DND-41 (cell line): ENCODE measurements at regions not wholly inside any gene's neighbourhood (a gene's known extent, or its start where the extent isn't known, plus 50 kb on each side); places are given as distances from the start of the nearest gene placed in this dataset.
"Not testable (repeated sequence)": the region's sequence is repeated elsewhere in the genome, so short reads cannot be mapped to it uniquely, and the experiment has no call there.

Experiments used
- ATAC-seq: fragments of 200-7000 bp; cut with Tn5 transposase; 3 replicates; pipeline ENCODE4 v1.9.1; 2021; ENCODE audit warnings: low read depth; ENCODE audit not compliant: insufficient read depth
- DNase-seq: peaks from one replicate; pipeline ENCODE4 v3.0.0-alpha.2; 2020
- H2AFZ ChIP-seq: 2 replicates; pipeline ENCODE4 v1.6.0; 2012; ENCODE audit warnings: low read depth, low read length
- H3K27ac ChIP-seq: 2 replicates; pipeline ENCODE4 v1.5.1; 2012; ENCODE audit warnings: low read length, inconsistent platforms
- H3K27me3 ChIP-seq: fragments of 200-600 bp; sonication (generic); 2 replicates; pipeline ENCODE4 v1.6.0; 2012; ENCODE audit warnings: low read length, mild to moderate bottlenecking, inconsistent platforms; ENCODE audit not compliant: insufficient read depth, poor library complexity
- H3K36me3 ChIP-seq: 2 replicates; pipeline ENCODE4 v1.5.1; 2012; ENCODE audit warnings: low read length, inconsistent platforms; ENCODE audit not compliant: insufficient read depth
- H3K4me1 ChIP-seq: 2 replicates; pipeline ENCODE4 v1.5.1; 2012; ENCODE audit warnings: mild to moderate bottlenecking, low read length; ENCODE audit not compliant: insufficient read depth
- H3K4me2 ChIP-seq: 2 replicates; pipeline ENCODE4 v1.6.0; 2012; ENCODE audit warnings: mild to moderate bottlenecking, moderate library complexity, low read length, inconsistent platforms; ENCODE audit not compliant: insufficient read depth
- H3K4me3 ChIP-seq, 2 experiments: fragments of 200-600 bp in 1 of 2; shearing (Covaris generic) in 1 of 2; 2 replicates each; pipeline ENCODE4 v1.5.1; 2012 to 2016; ENCODE audit warnings: inconsistent platforms in 2 of 2, low read length in 2 of 2, mild to moderate bottlenecking in 2 of 2, low read depth in 1 of 2, moderate library complexity in 1 of 2
- H3K79me2 ChIP-seq: 2 replicates; pipeline ENCODE4 v1.6.0; 2012; ENCODE audit warnings: low read length, inconsistent platforms; ENCODE audit not compliant: insufficient read depth
- H3K9ac ChIP-seq: 2 replicates; pipeline ENCODE4 v1.6.0; 2012; ENCODE audit warnings: low read depth, mild to moderate bottlenecking, inconsistent platforms, low read length, moderate library complexity
- H3K9me3 ChIP-seq: 2 replicates; pipeline ENCODE4 v1.5.1; 2012; ENCODE audit warnings: low read length, moderate library complexity, mild to moderate bottlenecking, inconsistent platforms; ENCODE audit not compliant: insufficient read depth, severe bottlenecking
- H4K20me1 ChIP-seq: 2 replicates; pipeline ENCODE4 v1.6.0; 2012; ENCODE audit warnings: low read length; ENCODE audit not compliant: insufficient read depth

GRCh38 chr1:234808943-234809853 lies 199.2 kb upstream of the IRF2BP2 start:
- H4K20me1 ChIP-seq, H3K4me3 ChIP-seq, ATAC-seq, H3K9ac ChIP-seq, H3K36me3 ChIP-seq, DNase-seq, H3K27ac ChIP-seq, H3K79me2 ChIP-seq, H3K4me1 ChIP-seq, H2AFZ ChIP-seq, H3K27me3 ChIP-seq, H3K9me3 ChIP-seq, H3K4me2 ChIP-seq: not testable (repeated sequence)

GRCh38 chr1:234808459-234808858 lies 198.5 kb upstream of the IRF2BP2 start:
- not testable (repeated sequence) for H3K27me3 ChIP-seq, H3K27ac ChIP-seq, H2AFZ ChIP-seq, H3K4me2 ChIP-seq, H3K9ac ChIP-seq, H4K20me1 ChIP-seq, H3K4me1 ChIP-seq, H3K4me3 ChIP-seq, H3K79me2 ChIP-seq, DNase-seq, ATAC-seq, H3K9me3 ChIP-seq, H3K36me3 ChIP-seq

GRCh38 chr1:234807705-234808104 lies 197.7 kb upstream of the IRF2BP2 start:
- not testable (repeated sequence) for H3K4me3 ChIP-seq, ATAC-seq, H3K9ac ChIP-seq, H3K9me3 ChIP-seq, H3K27me3 ChIP-seq, H3K4me2 ChIP-seq, H3K36me3 ChIP-seq, DNase-seq, H3K27ac ChIP-seq, H3K4me1 ChIP-seq, H3K79me2 ChIP-seq, H4K20me1 ChIP-seq, H2AFZ ChIP-seq

- H3K4me3 ChIP-seq, H3K36me3 ChIP-seq, H3K27me3 ChIP-seq, H4K20me1 ChIP-seq, H2AFZ ChIP-seq, H3K9me3 ChIP-seq, H3K4me2 ChIP-seq, H3K4me1 ChIP-seq, H3K9ac ChIP-seq, ATAC-seq, H3K79me2 ChIP-seq, DNase-seq, H3K27ac ChIP-seq: not testable (repeated sequence)
Observed at GRCh38 chr1:234802586-234802985, 192.6 kb upstream of the IRF2BP2 start.

- not testable (repeated sequence) for H3K9ac ChIP-seq, H3K4me2 ChIP-seq, H3K36me3 ChIP-seq, H3K4me1 ChIP-seq, H3K27me3 ChIP-seq, H3K27ac ChIP-seq, DNase-seq, H3K9me3 ChIP-seq, H2AFZ ChIP-seq, H4K20me1 ChIP-seq, H3K4me3 ChIP-seq, ATAC-seq, H3K79me2 ChIP-seq
Observed at GRCh38 chr1:234801636-234802035, 191.7 kb upstream of the IRF2BP2 start.

GRCh38 chr1:234801147-234801546 lies 191.2 kb upstream of the IRF2BP2 start:
- not testable (repeated sequence) for H3K9me3 ChIP-seq, H3K79me2 ChIP-seq, H3K36me3 ChIP-seq, H2AFZ ChIP-seq, H3K9ac ChIP-seq, H3K4me1 ChIP-seq, H3K27me3 ChIP-seq, ATAC-seq, H4K20me1 ChIP-seq, DNase-seq, H3K27ac ChIP-seq, H3K4me2 ChIP-seq, H3K4me3 ChIP-seq

GRCh38 chr1:234800563-234800962 lies 190.6 kb upstream of the IRF2BP2 start:
- H2AFZ ChIP-seq, H4K20me1 ChIP-seq, H3K9me3 ChIP-seq, H3K36me3 ChIP-seq, H3K4me2 ChIP-seq, H3K27ac ChIP-seq, ATAC-seq, H3K4me1 ChIP-seq, H3K27me3 ChIP-seq, H3K9ac ChIP-seq, H3K4me3 ChIP-seq, DNase-seq, H3K79me2 ChIP-seq: not testable (repeated sequence)

GRCh38 chr1:234799021-234799689 lies 189.2 kb upstream of the IRF2BP2 start:
- H3K4me1 ChIP-seq, DNase-seq, H3K9me3 ChIP-seq, H3K27ac ChIP-seq, H2AFZ ChIP-seq, H3K4me3 ChIP-seq, ATAC-seq, H3K36me3 ChIP-seq, H3K27me3 ChIP-seq, H4K20me1 ChIP-seq, H3K4me2 ChIP-seq, H3K79me2 ChIP-seq, H3K9ac ChIP-seq: not testable (repeated sequence)
